Fibroblast of skin of right quadriceps (primary cell): ENCODE measurements at regions not wholly inside any gene's neighbourhood (a gene's known extent, or its start where the extent isn't known, plus 50 kb on each side); places are given as distances from the start of the nearest gene placed in this dataset.
A peak's percentile ranks its signal among the peaks of the same experiment; 100 is the strongest.

Experiments
- DNase-seq: peaks from one replicate; pipeline ENCODE4 v3.0.0-alpha.2; 2013

GRCh38 chrX:39759526-39760224 lies 338.1 kb downstream of the BCOR start:
- DNase-seq, result peak; percentile 67

DNA sequence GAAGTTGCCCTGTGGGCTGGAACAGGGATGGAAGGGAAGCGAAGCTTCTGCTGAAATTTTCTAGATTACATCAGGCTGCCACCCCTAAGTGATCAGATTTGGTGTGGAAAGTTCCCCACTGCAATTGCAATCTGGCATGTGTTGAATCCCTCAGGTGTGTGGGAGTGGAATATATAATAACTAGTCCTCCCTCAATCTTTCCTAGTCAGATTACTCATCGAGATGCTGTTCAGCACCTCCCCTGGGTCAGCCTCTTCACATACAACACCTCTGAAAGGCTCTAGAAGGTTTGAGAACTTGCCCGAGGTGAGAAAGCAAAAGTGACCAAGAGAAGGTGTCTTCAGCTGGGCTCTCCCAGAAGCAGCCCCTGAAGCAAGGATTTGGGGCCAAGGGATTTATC lies 336.8 kb downstream of the BCOR start:
- DNase-seq, result no peak

GRCh38 chrX:39762266-39762841 lies 335.4 kb downstream of the BCOR start:
- peak; percentile 54 for DNase-seq

DNA sequence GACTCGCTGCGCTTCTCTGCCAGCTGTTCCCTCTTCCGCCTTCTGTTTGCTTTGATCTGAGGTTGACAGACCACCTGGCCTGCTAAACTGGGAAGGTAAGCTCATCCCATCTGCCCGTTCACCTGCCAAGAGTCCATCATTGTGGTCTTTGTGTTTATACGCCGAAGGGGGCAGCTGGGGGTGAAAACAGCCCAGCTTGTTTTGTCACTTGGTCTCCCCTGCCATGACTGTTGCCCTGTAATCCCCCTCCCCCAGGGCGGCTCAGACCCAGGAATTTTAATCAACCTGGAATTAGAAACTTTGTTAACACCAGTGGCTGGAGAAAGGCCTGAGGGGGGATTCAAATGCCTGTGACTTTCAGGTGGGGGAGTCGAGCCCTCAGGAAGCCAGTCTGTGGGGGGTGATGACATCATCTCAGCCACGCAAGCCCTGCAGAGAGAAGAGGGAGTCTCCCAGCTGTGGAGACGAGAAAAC lies 333.3 kb downstream of the BCOR start:
- DNase-seq, result no peak

GRCh38 chrX:39765327-39765726 lies 332.4 kb downstream of the BCOR start:
- no peak for DNase-seq

GRCh38 chrX:39766085-39766726 lies 331.6 kb downstream of the BCOR start:
- no peak for DNase-seq

DNA sequence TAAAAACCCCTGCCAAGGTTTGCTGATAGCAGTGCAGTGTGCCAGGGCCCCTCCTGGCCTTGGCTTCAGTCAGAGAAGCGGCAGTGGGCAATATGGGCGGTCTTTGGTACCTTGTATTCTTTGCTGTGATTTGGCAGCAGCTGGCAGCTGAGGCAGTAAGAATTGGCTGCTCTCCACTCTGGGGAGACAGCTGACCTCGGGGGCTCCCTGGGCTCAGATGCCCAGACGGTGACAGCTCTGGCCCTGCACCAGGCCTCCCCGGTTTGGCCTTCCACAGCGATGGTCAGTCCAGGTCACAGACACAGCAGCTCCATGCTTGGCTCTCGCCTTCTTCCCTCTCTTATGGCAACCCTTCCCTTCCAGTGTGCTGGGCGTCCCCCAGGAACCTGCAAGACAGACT lies 330.9 kb downstream of the BCOR start:
- DNase-seq, result no peak

GRCh38 chrX:39767446-39767845 lies 330.3 kb downstream of the BCOR start:
- DNase-seq, result no peak

GRCh38 chrX:39769748-39770147 lies 328.0 kb downstream of the BCOR start:
- DNase-seq, result no peak

- DNase-seq, result no peak
Observed at GRCh38 chrX:39771089-39771488, 326.7 kb downstream of the BCOR start.

GRCh38 chrX:39772057-39772832 lies 325.5 kb downstream of the BCOR start:
- DNase-seq, result peak; percentile 55

GRCh38 chrX:39773150-39773549 lies 324.6 kb downstream of the BCOR start:
- no peak for DNase-seq

DNA sequence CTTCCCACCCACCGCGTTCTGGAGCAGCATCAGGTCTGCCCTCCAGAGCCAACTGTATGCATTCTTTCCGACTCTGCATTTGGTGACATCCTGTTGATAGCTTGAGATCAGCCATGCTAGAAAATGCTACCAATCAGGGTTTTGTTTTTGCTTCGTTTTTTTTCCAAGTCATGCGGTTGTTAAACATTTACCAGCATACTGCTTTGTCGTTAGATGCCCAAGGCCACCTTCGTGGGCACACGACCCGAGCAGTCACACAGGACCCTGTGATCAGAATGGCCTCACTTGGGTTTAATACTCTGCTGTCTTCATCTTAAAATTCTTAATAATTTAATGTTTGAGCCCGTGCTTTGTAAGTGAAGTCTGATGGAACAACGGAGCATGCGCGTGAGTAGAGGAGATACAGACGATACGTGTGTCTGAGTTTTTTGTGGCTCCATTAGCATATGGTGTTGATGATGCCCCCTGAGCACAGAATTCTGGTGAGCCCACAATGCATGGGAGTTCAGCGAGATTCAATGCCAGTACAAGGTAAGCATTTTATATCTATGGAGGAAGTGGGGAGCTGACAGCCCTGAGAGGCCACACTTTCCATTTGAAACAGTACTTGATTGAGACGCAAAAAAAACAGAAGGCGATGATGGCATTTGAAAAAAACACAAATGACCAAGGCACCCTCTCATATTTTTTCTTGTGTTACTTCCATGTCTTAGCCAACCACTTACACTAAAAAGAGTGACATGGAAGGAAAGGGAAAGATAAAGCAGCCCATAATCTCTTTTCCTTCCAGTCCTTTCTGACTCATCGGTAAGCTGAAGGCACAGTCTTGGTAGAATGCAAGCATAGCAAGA lies 323.6 kb downstream of the BCOR start:
- no peak for DNase-seq

DNA sequence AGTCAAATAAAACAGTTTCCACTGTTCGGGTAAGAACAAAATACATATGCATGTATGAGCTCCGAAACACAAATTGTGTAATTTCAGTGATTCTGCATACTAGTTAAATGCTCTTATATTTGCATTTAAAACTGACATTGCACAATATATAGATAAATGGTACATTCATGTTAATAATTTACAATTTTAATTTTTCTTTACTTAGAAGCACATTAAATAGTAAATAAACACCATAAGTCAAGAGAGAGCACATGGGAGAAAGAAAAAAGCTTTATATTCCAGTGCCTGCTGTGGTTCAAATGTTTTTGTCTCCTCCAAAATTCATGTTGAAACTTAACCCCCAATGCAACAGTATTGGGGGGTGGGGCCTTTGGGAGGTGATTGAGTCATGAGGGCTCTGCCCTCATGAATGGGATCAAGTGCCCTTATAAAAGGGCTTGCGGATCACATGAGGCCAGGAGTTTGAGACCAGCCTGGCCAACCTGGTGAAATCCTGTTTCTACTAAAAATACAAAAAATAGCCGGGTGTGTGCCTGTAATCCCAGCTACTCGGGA lies 322.9 kb downstream of the BCOR start:
- DNase-seq, result no peak

GRCh38 chrX:39777623-39778025 lies 320.1 kb downstream of the BCOR start:
- no peak for DNase-seq

DNA sequence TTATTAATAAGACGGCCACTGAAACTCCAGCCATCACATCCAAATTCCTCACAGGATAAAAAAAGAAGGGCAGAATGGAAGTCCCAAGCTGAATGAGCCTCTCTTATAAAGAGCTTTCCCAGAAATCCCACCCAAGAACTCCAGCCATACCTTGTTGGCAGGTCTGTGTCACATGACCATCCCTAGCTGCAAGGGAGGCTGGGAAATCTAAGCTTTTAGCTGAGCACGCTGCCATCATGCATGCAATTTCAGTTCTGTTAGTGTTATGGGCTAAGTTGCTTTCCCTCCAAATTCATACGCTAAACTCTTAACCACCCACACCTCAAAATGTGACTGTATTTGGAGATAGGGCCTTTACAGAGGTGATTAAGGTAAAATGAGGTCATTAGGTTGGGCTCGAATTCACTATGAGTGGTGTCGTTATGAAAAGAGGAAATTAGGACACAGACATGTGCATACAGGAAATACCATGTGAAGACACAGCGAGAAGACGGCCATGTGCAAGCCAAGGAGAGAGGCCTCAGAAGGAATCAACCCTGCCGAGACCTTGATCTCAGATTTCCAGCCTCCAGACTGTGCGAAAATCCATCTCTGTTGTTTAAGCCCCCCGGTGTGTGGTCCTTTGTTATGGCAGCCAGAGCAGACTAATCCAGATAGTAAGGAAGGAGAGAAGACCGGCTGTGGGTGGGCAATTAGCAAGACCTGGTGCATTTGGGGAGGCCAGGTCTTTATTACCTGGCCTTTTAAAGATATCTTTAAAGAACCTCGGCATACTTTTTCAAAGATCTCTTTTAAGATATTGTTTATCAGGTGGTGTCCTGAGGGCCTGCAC lies 317.6 kb downstream of the BCOR start:
- DNase-seq, result no peak

DNA sequence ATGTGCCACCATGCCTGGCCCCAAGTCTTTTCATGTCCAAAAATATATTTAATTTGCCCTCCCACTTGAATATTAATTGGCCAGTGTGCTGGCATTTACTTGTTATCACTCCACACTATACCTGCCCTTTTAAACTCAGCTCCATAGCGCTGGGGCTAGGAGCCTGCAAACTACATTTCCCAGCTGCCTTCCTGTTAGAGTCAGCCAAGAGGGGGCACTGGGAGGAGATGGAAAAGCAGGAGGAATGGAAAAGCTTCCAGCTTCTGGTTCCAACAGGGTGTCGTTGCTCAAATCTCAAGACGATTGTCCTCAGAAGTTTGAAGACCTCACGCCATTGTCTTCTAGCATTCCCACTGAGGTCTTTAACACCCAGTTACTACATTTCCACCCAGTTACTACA lies 315.5 kb downstream of the BCOR start:
- DNase-seq, result no peak

- DNase-seq, result no peak
Observed at GRCh38 chrX:39787999-39788398, 309.8 kb downstream of the BCOR start.

- DNase-seq, result no peak
Observed at GRCh38 chrX:39788521-39788920, 309.2 kb downstream of the BCOR start.

GRCh38 chrX:39791691-39792090 lies 306.1 kb downstream of the BCOR start:
- no peak for DNase-seq

DNA sequence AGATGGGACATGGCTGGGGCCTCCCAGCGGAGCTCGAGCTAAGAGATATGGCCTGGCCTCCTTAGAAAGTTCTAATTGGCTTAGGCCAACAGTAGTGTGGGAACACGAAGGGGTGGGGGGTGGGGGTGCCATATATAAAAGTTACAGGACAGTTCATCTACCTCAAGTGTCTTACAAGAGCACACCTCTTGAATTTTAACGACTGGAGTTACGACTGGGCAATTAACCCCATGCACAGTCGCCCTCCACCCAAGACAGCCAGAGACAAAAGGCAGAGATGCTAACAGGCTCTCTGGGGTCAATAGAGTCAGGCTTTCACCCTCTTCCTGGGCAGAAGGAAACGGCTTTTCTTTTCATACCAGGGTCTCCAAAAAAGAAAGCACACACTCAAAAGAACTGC lies 302.2 kb downstream of the BCOR start:
- DNase-seq, result no peak
